ENCODE measurements at regions not wholly inside any gene's neighbourhood (a gene's known extent, or its start where the extent isn't known, plus 50 kb on each side); places are given as distances from the start of the nearest gene placed in this dataset.

DNA sequence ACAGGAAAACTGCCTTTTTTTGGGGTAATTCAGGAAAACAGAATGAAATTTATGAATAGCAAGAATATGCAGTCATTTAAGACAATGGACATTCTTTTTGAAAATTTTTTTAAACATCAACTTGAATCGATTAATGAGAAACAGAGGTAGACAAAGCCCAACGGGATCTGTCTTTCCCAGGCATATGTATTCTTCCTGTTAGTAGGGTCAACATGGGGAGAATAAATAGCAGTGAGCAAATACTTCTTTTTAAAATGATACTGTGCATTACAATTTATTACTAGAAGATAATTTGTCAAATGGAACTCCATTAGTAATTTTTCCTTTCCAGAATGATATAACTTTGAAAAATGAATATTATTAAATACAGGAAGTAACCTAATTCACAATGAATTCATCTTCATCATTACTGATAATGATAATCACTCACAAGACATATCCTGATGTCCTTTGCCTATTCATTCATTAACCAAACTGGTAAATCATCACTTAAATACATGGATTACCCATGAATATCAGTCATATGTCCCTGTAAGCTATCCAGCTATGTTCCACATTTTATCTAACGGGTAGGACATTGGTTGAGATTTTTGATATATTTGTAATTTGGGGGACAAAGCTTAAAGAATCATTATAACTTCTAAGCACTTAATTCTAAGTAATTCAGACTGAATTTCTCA lies 209.2 kb upstream of the CDIN1 start:
- TF ChIP-seq, protein P1, sequence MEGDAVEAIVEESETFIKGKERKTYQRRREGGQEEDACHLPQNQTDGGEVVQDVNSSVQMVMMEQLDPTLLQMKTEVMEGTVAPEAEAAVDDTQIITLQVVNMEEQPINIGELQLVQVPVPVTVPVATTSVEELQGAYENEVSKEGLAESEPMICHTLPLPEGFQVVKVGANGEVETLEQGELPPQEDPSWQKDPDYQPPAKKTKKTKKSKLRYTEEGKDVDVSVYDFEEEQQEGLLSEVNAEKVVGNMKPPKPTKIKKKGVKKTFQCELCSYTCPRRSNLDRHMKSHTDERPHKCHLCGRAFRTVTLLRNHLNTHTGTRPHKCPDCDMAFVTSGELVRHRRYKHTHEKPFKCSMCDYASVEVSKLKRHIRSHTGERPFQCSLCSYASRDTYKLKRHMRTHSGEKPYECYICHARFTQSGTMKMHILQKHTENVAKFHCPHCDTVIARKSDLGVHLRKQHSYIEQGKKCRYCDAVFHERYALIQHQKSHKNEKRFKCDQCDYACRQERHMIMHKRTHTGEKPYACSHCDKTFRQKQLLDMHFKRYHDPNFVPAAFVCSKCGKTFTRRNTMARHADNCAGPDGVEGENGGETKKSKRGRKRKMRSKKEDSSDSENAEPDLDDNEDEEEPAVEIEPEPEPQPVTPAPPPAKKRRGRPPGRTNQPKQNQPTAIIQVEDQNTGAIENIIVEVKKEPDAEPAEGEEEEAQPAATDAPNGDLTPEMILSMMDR (IDR thresholded peaks at IDR 0.05): no peak
- no peak for TF ChIP-seq POLR2A (IDR thresholded peaks at IDR 0.05)

All from tibial nerve (tissue), 3 donors.